Stomach (tissue), 8 donors: ENCODE measurements at regions not wholly inside any gene's neighbourhood (a gene's known extent, or its start where the extent isn't known, plus 50 kb on each side); places are given as distances from the start of the nearest gene placed in this dataset.

Experiments used
- DNase-seq, 2 donors: peaks; one replicate each; pipeline versions ENCODE4 v3.0.0 to v3.0.0-alpha.2; 2013 to 2019
- H3K27ac ChIP-seq, 5 donors: fragments of 200-600 bp in 4 of 5; sonication (generic) in 4 of 5; one replicate each; pipeline ENCODE4 v1.5.1; 2013 to 2019; ENCODE audit warnings: mild to moderate bottlenecking in 1 of 5, moderate library complexity in 1 of 5
- H3K27me3 ChIP-seq, 3 donors: fragments of 200-600 bp; sonication (generic); one replicate each; pipeline ENCODE4 v1.5.1; 2017 to 2019; ENCODE audit warnings: mixed run types in 1 of 3
- H3K36me3 ChIP-seq, 4 donors: fragments of 200-600 bp; sonication (generic); 1 replicate in 3 of 4; 2 replicates in 1 of 4; pipeline ENCODE4 v1.5.1; 2016 to 2019
- H3K4me1 ChIP-seq, 4 donors: fragments of 200-600 bp; sonication (generic); one replicate each; pipeline ENCODE4 v1.5.1; 2016 to 2019
- H3K4me3 ChIP-seq, 4 donors: fragments of 200-600 bp; sonication (generic) in 3 of 4; one replicate each; pipeline ENCODE4 v1.5.1; 2016 to 2019; ENCODE audit warnings: mild to moderate bottlenecking in 1 of 4
- H3K9me3 ChIP-seq, 4 donors: fragments of 200-600 bp; sonication (generic); one replicate each; pipeline ENCODE4 v1.5.1; 2016 to 2019
- CTCF ChIP-seq, 7 experiments: fragments of 450-650 bp in 4 of 7; fragments of 200-600 bp in 3 of 7; sonication (generic) in 3 of 7; IDR thresholded peaks; one replicate each; pipeline ENCODE4 v1.5.1; 2016 to 2019; ENCODE audit warnings: antibody characterized with exemption in 7 of 7, control low read depth in 2 of 7, mild to moderate bottlenecking in 1 of 7
- EP300 ChIP-seq: sonication (generic); formaldehyde crosslinking; IDR thresholded peaks from one replicate; pipeline ENCODE4 v1.6.1; 2017; ENCODE audit warnings: antibody characterized with exemption
- POLR2A ChIP-seq, 4 donors: fragments of 450-650 bp; IDR thresholded peaks; one replicate each; pipeline ENCODE4 v1.6.1; 2016; ENCODE audit warnings: antibody characterized with exemption in 4 of 4, control low read depth in 2 of 4, mild to moderate bottlenecking in 1 of 4, moderate library complexity in 1 of 4
- POLR2AphosphoS5 ChIP-seq, 3 donors: sonication (generic); formaldehyde crosslinking; IDR thresholded peaks; one replicate each; pipeline ENCODE4 v1.6.1; 2016; ENCODE audit warnings: antibody characterized with exemption in 3 of 3
- WGBS, 5 donors: extraction: QIAGEN DNeasy Blood & Tissue Kit in 3 of 5; methylation state at CpG; one replicate each; pipeline versions ENCODE4 v1.1.5 to v1.1.7; 2013 to 2018; 5-methylcytosine and 5-hydroxymethylcytosine counted together
- intact Hi-C: fragments of 100-400 bp; cut with DNase I; formaldehyde crosslinking; loops from one replicate; pipeline ENCODE4 v1.15.1; 2023; ENCODE audit warnings: low total_unique reads
- donor health status: healthy with polysubstance abuse.
- donor health status: Bipolar disorder and iron deficiency.
- donor health status: healthy.

- H3K9me3 ChIP-seq, result peaks cover 0 to 10% (median 5%) of the 10 kb centered on the region in 4 donors
- H3K4me1 ChIP-seq, result no peaks in the 10 kb centered on the region
- no peak for DNase-seq
- no peaks in the 10 kb centered on the region for H3K27me3 ChIP-seq
- H3K4me3 ChIP-seq, result no peak overlapping the region
- TF ChIP-seq POLR2AphosphoS5 (IDR thresholded peaks at IDR 0.05) (no peak), CTCF (IDR thresholded peaks at IDR 0.05) (no peak), POLR2A (IDR thresholded peaks at IDR 0.05) (no peak), EP300 (no peak)
- H3K36me3 ChIP-seq, result no peaks in the 10 kb centered on the region
- intact Hi-C loops, result no loop called here
- no peak overlapping the region for H3K27ac ChIP-seq
- 78 to 89% (median 80%) methylated on average over 2 of the region's 2 CpGs for WGBS, 5 donors
Measured at GRCh38 chr3:159208050-159208449, 406.2 kb downstream of the MFSD1 start.

- intact Hi-C loops, result no loop called here
- no peaks in the 10 kb centered on the region for H3K27me3 ChIP-seq
- H3K27ac ChIP-seq, result no peak overlapping the region
- H3K36me3 ChIP-seq, result no peaks in the 10 kb centered on the region
- WGBS, 5 donors, result 71 to 83% (median 79%) methylated on average over 4 of the region's 4 CpGs
- H3K4me3 ChIP-seq, result no peak overlapping the region
- no peaks in the 10 kb centered on the region for H3K4me1 ChIP-seq
- no peak for TF ChIP-seq POLR2A (IDR thresholded peaks at IDR 0.05)
- peaks cover 0 to 10% (median 5%) of the 10 kb centered on the region in 4 donors for H3K9me3 ChIP-seq
- DNase-seq, result no peak
Measured at GRCh38 chr3:159209459-159209858, 407.6 kb downstream of the MFSD1 start.

- no peaks in the 10 kb centered on the region for H3K27me3 ChIP-seq
- H3K4me1 ChIP-seq, result no peaks in the 10 kb centered on the region
- TF ChIP-seq POLR2AphosphoS5 (IDR thresholded peaks at IDR 0.05) (no peak), EP300 (no peak), POLR2A (IDR thresholded peaks at IDR 0.05) (no peak), CTCF (IDR thresholded peaks at IDR 0.05) (no peak)
- no peak overlapping the region for H3K4me3 ChIP-seq
- intact Hi-C loops, result no loop called here
- H3K36me3 ChIP-seq, result no peaks in the 10 kb centered on the region
- no peak for DNase-seq
- 95 to 100% (median 100%) methylated on average over 1 of the region's 1 CpG for WGBS, 5 donors
- H3K27ac ChIP-seq, result no peak overlapping the region
- peaks cover 0 to 3% (median 0%) of the 10 kb centered on the region in 4 donors for H3K9me3 ChIP-seq
Measured at GRCh38 chr3:159210336-159210735, 408.5 kb downstream of the MFSD1 start.

GRCh38 chr3:159216311-159216710 lies 414.5 kb downstream of the MFSD1 start:
- intact Hi-C loops, result no loop called here
- no peak for DNase-seq
- Histone ChIP-seq H3K27me3 (no peaks in the 10 kb centered on the region), H3K36me3 (no peaks in the 10 kb centered on the region), H3K4me1 (no peaks in the 10 kb centered on the region), H3K9me3 (no peaks in the 10 kb centered on the region), H3K4me3 (no peak overlapping the region), H3K27ac (no peak overlapping the region)
- TF ChIP-seq POLR2A (IDR thresholded peaks at IDR 0.05), result no peak
- TF ChIP-seq CTCF (IDR thresholded peaks at IDR 0.05), result no peak
- no peak for TF ChIP-seq EP300
- TF ChIP-seq POLR2AphosphoS5 (IDR thresholded peaks at IDR 0.05), result no peak
- WGBS, 5 donors, result 89 to 97% (median 94%) methylated on average over 3 of the region's 3 CpGs

GRCh38 chr3:159219231-159219630 lies 417.4 kb downstream of the MFSD1 start:
- Histone ChIP-seq H3K27me3 (no peaks in the 10 kb centered on the region), H3K4me3 (no peak overlapping the region), H3K4me1 (no peaks in the 10 kb centered on the region), H3K36me3 (no peaks in the 10 kb centered on the region), H3K9me3 (no peaks in the 10 kb centered on the region), H3K27ac (no peak overlapping the region)
- DNase-seq, result no peak
- intact Hi-C loops, result no loop called here
- no peak for TF ChIP-seq POLR2A (IDR thresholded peaks at IDR 0.05)
- no peak for TF ChIP-seq EP300
- TF ChIP-seq POLR2AphosphoS5 (IDR thresholded peaks at IDR 0.05), result no peak
- no peak for TF ChIP-seq CTCF (IDR thresholded peaks at IDR 0.05)
- 91 to 97% (median 94%) methylated on average over 3 of the region's 3 CpGs for WGBS, 5 donors
